Ishikawa (cell line): ENCODE measurements at regions not wholly inside any gene's neighbourhood (a gene's known extent, or its start where the extent isn't known, plus 50 kb on each side); places are given as distances from the start of the nearest gene placed in this dataset.
A peak's percentile ranks its signal among the peaks of the same experiment; 100 is the strongest.

ENCODE experiments used
- CEBPB ChIP-seq: IDR thresholded peaks from 2 replicates; pipeline ENCODE4 v1.6.1; 2012
- CREB1 ChIP-seq: IDR thresholded peaks from 2 replicates; pipeline ENCODE4 v1.6.1; 2012; ENCODE audit warnings: low read depth
- EGR1 ChIP-seq: IDR thresholded peaks from 2 replicates; pipeline ENCODE4 v1.6.1; 2012
- EP300 ChIP-seq: IDR thresholded peaks from 2 replicates; pipeline ENCODE4 v1.6.1; 2012; ENCODE audit warnings: borderline replicate concordance
- FOXM1 ChIP-seq: IDR thresholded peaks from 2 replicates; pipeline ENCODE4 v1.6.1; 2012; ENCODE audit warnings: low read depth, borderline replicate concordance
- MAX ChIP-seq: IDR thresholded peaks from 2 replicates; pipeline ENCODE4 v1.6.1; 2012
- NFIC ChIP-seq: IDR thresholded peaks from 2 replicates; pipeline ENCODE4 v1.6.1; 2012
- RAD21 ChIP-seq: IDR thresholded peaks from 2 replicates; pipeline ENCODE4 v1.6.1; 2012; ENCODE audit warnings: low read depth
- REST ChIP-seq: IDR thresholded peaks from 2 replicates; pipeline ENCODE4 v1.6.1; 2012; ENCODE audit warnings: low read depth, mild to moderate bottlenecking
- TAF1 ChIP-seq: IDR thresholded peaks from 2 replicates; pipeline ENCODE4 v1.6.1; 2012; ENCODE audit warnings: low read depth, mild to moderate bottlenecking
- TCF12 ChIP-seq: IDR thresholded peaks from 2 replicates; pipeline ENCODE4 v1.6.1; 2012; ENCODE audit warnings: low read depth
- TEAD4 ChIP-seq: IDR thresholded peaks from 2 replicates; pipeline ENCODE4 v1.6.1; 2012
- YY1 ChIP-seq: IDR thresholded peaks from 2 replicates; pipeline ENCODE4 v1.6.1; 2012; ENCODE audit warnings: low read depth
- ZBTB7A ChIP-seq: IDR thresholded peaks from 2 replicates; pipeline ENCODE4 v1.6.1; 2012; ENCODE audit warnings: low read depth
- TF ChIP-seq, protein P1 (sequence below): IDR thresholded peaks from 2 replicates; pipeline ENCODE4 v1.6.1; 2012

DNA sequence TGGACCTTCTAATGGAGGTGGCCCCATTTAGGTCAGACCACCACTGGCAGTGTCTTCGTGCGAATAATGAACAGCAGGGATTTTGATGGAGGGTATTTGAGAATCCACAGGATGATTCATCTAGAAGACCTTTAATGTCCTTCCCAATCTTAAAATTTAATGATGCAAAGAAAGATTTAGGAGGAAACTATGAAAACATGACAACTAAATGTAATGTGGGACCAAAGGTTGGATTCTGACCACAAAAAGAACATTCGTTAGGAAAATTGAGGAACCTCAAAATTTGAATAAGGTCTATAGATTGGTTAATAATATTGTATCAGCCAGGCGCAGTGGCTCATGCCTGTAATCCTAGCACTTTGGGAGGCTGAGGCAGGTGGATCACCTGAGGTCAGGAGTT, 78.2 kb upstream of the TMPO start:
- TF ChIP-seq TAF1, result no peak
- TF ChIP-seq RAD21, result no peak
- TF ChIP-seq CEBPB, result no peak
- no peak for TF ChIP-seq CREB1
- no peak for TF ChIP-seq FOXM1
- no peak for TF ChIP-seq NFIC
- TF ChIP-seq YY1, result no peak
- TF ChIP-seq TEAD4, result no peak
- TF ChIP-seq, protein P1, sequence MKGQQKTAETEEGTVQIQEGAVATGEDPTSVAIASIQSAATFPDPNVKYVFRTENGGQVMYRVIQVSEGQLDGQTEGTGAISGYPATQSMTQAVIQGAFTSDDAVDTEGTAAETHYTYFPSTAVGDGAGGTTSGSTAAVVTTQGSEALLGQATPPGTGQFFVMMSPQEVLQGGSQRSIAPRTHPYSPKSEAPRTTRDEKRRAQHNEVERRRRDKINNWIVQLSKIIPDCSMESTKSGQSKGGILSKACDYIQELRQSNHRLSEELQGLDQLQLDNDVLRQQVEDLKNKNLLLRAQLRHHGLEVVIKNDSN, result no peak
- TF ChIP-seq REST, result no peak
- TF ChIP-seq TCF12, result no peak
- no peak for TF ChIP-seq MAX
- no peak for TF ChIP-seq ZBTB7A
- TF ChIP-seq EP300, result no peak
- no peak for TF ChIP-seq EGR1

GRCh38 chr12:98437806-98438595, 77.4 kb upstream of the TMPO start:
- TF ChIP-seq FOXM1 (no peak), TEAD4 (no peak), YY1 (no peak), MAX (no peak), CREB1 (no peak), TCF12 (no peak), ZBTB7A (no peak), NFIC (no peak), TAF1 (no peak), CEBPB (no peak)
- TF ChIP-seq, protein P1, result no peak

GRCh38 chr12:98438656-98439230, 76.6 kb upstream of the TMPO start:
- TF ChIP-seq EP300 (no peak), REST (no peak), TAF1 (no peak), TCF12 (no peak), FOXM1 (no peak), RAD21 (no peak), ZBTB7A (no peak), NFIC (no peak), EGR1 (no peak), TEAD4 (no peak), CEBPB (no peak)

- TF ChIP-seq CEBPB (no peak), EGR1 (no peak), ZBTB7A (no peak), TAF1 (no peak)
Measured at GRCh38 chr12:98439471-98439951, 75.9 kb upstream of the TMPO start.

DNA sequence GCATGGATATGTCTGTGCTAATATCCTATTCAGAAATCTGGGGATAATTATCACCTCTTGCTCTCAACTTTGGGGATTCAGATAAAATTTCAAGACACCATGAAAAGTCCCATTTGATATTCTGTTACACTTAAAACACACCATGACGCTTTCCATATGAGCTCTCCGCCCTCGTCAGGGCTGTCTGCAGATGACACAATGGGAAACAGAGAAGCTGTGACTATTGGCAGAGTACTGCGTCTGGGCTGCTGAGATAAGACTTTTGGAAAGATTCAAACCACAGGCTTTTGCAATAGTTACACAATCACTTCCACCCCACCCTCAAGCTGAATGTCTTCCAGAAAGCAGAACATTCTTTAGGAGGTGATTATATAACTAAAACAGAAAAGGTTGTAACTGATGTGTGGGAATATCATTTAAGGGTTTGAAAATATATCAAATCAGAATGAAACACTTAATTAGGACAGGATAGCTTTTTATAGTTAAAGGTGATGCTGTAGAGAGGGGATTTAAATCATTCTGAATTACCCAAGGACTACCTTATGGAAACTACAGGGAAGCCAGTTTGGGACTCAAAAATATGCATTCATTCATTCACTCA, 75.3 kb upstream of the TMPO start:
- TF ChIP-seq REST (no peak), CEBPB (peak; percentile 74)
